PC-9 (cell line): ENCODE measurements at regions not wholly inside any gene's neighbourhood (a gene's known extent, or its start where the extent isn't known, plus 50 kb on each side); places are given as distances from the start of the nearest gene placed in this dataset.
"Not testable (repeated sequence)": the region's sequence is repeated elsewhere in the genome, so short reads cannot be mapped to it uniquely, and the experiment has no call there.

Experiments used
- BruUV-seq: library from RNA; stranded (reverse); fragments of 400-500 nt; replicated peaks from 2 replicates; lab custom pipeline; 2021; lab: Mats Ljungman, UMichigan
- CTCF ChIA-PET: fragments of 300-600 bp; sonication (Branson Sonifier 250); formaldehyde crosslinking; loops from one replicate; lab custom pipeline; 2022; ENCODE audit warnings: antibody characterized with exemption; lab: Charles Lee
- POLR2A ChIA-PET: fragments of 300-600 bp; sonication (Branson Sonifier 250); formaldehyde crosslinking; loops from one replicate; lab custom pipeline; 2022; ENCODE audit warnings: antibody characterized with exemption; ENCODE audit not compliant: unreplicated experiment; lab: Charles Lee
- DNase-seq, 2 experiments: peaks; one replicate each; pipeline versions ENCODE4 v3.0.0 to v3.0.0-alpha.2; 2015 to 2022; ENCODE audit warnings: mixed read lengths in 1 of 2
- H2AFZ ChIP-seq: fragments of 200-600 bp; sonication (generic); 2 replicates; pipeline ENCODE4 v1.8.1; 2017; ENCODE audit warnings: antibody characterized with exemption
- H3F3A ChIP-seq: fragments of 200-600 bp; sonication (generic); 2 replicates; pipeline ENCODE4 v1.8.1; 2017; ENCODE audit warnings: antibody characterized with exemption, mild to moderate bottlenecking, low read depth; ENCODE audit not compliant: insufficient read depth
- H3K27ac ChIP-seq: fragments of 200-600 bp; sonication (generic); 2 replicates; pipeline ENCODE4 v1.6.1; 2016; ENCODE audit warnings: mixed run types
- H3K27me3 ChIP-seq: fragments of 200-600 bp; sonication (generic); 2 replicates; pipeline ENCODE4 v1.6.1; 2016; ENCODE audit warnings: low read depth, mixed run types; ENCODE audit not compliant: insufficient read depth
- H3K36me3 ChIP-seq: fragments of 200-600 bp; sonication (generic); 2 replicates; pipeline ENCODE4 v1.6.1; 2016; ENCODE audit warnings: low read depth, mixed run types
- H3K4me1 ChIP-seq: fragments of 200-600 bp; sonication (generic); replicated peaks from 2 replicates; pipeline ENCODE4 v1.6.1; 2016; ENCODE audit warnings: mixed run types; ENCODE audit not compliant: insufficient read depth
- H3K4me2 ChIP-seq: fragments of 200-600 bp; sonication (generic); 2 replicates; pipeline ENCODE4 v1.6.1; 2017; ENCODE audit warnings: mixed run types
- H3K4me3 ChIP-seq: fragments of 200-600 bp; sonication (generic); 2 replicates; pipeline ENCODE4 v1.6.1; 2016; ENCODE audit warnings: mixed run types
- H3K79me2 ChIP-seq: fragments of 200-600 bp; sonication (generic); 2 replicates; pipeline ENCODE4 v1.6.1; 2017; ENCODE audit warnings: low read depth, mixed run types
- H3K9me2 ChIP-seq: fragments of 200-600 bp; sonication (generic); 2 replicates; pipeline ENCODE4 v1.8.1; 2017; ENCODE audit warnings: mild to moderate bottlenecking; ENCODE audit not compliant: insufficient read depth
- H3K9me3 ChIP-seq: fragments of 200-600 bp; sonication (generic); 2 replicates; pipeline ENCODE4 v1.8.1; 2016; ENCODE audit warnings: low read depth; ENCODE audit not compliant: insufficient read depth
- H4K20me1 ChIP-seq: fragments of 200-600 bp; sonication (generic); 2 replicates; pipeline ENCODE4 v1.8.1; 2017; ENCODE audit not compliant: insufficient read depth
- intact Hi-C: fragments of 100-400 bp; cut with micrococcal nuclease; formaldehyde crosslinking; loops from one replicate; pipeline ENCODE4 v1.10.0; 2022; ENCODE audit not compliant: unreplicated experiment
- TF ChIP-seq, protein P1 (sequence below): fragments of 200-600 bp; sonication (generic); conservative IDR thresholded peaks from 2 replicates; pipeline ENCODE4 v1.6.1; 2017; ENCODE audit warnings: mixed run types, antibody characterized with exemption, mild to moderate bottlenecking, moderate library complexity

GRCh38 chr9:63912451-63912850, 1372.6 kb downstream of the FOXD4L5 start:
- BruUV-seq, H3K27ac ChIP-seq, H3K9me2 ChIP-seq, H3K36me3 ChIP-seq, DNase-seq, H2AFZ ChIP-seq, POLR2A ChIA-PET, H3K9me3 ChIP-seq, H3K79me2 ChIP-seq, CTCF ChIA-PET, H4K20me1 ChIP-seq, intact Hi-C loops, H3K4me1 ChIP-seq, H3K4me2 ChIP-seq, H3K4me3 ChIP-seq, H3F3A ChIP-seq: not testable (repeated sequence)
- H3K27me3 ChIP-seq = peaks cover 28% of the 10 kb centered on the region

DNA sequence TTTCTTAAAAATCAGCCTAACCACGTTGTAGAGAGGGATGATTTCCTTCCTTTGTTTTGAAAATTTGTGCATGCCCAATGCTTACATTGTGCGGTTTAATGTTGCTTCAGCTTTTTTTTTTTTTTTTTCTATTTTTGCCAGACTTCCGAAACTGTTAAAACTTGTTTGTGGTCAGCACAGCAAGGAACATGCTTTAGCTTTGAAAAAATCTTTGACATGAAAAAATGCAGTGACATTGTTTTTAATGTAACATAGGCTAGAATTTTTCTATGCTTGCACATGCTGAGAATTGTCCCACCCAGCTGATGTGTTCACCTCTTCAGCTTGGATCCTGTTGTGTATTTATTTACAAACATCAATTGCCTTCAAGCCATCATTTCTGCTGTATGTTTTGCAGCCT, 1375.9 kb downstream of the FOXD4L5 start:
- H3K9me2 ChIP-seq, intact Hi-C loops, H3K4me2 ChIP-seq, H2AFZ ChIP-seq, CTCF ChIA-PET, H3F3A ChIP-seq, H3K27ac ChIP-seq, H3K9me3 ChIP-seq, H3K79me2 ChIP-seq, POLR2A ChIA-PET, H4K20me1 ChIP-seq, H3K4me3 ChIP-seq, H3K36me3 ChIP-seq, BruUV-seq, DNase-seq, H3K4me1 ChIP-seq: not testable (repeated sequence)
- H3K27me3 ChIP-seq = peaks cover 14% of the 10 kb centered on the region; the same call in 1 of the 2 replicates

DNA sequence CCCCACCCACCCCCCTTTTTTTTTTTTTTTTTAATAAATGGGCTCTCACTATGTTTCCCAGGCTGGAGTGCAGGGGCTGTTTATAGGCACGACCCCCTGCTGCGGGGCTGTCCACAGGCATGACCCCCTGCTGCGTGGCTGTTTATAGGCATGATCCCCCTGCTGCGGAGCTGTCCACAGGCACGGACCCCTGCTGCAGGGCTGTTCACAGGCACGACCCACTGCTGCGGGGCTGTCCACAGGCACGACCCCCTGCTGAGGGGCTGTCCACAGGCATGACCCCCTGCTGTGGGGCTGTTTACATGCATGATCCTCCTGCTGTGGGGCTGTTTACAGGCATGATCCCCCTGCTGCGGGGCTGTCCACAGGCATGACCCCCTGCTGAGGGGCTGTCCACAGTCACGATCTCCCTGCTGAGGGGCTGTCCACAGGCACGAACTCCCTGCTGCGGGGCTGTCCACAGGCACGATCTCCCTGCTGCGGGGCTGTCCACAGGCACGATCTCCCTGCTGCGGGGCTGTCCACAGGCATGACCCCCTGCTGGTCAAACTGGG, 1385.3 kb downstream of the FOXD4L5 start:
- H3K27ac ChIP-seq, DNase-seq, H3K4me1 ChIP-seq, intact Hi-C loops, H3K27me3 ChIP-seq, POLR2A ChIA-PET, BruUV-seq, H2AFZ ChIP-seq, H3K36me3 ChIP-seq, CTCF ChIA-PET, H4K20me1 ChIP-seq, H3F3A ChIP-seq, H3K9me3 ChIP-seq, H3K9me2 ChIP-seq, H3K79me2 ChIP-seq, H3K4me3 ChIP-seq, H3K4me2 ChIP-seq: not testable (repeated sequence)

DNA sequence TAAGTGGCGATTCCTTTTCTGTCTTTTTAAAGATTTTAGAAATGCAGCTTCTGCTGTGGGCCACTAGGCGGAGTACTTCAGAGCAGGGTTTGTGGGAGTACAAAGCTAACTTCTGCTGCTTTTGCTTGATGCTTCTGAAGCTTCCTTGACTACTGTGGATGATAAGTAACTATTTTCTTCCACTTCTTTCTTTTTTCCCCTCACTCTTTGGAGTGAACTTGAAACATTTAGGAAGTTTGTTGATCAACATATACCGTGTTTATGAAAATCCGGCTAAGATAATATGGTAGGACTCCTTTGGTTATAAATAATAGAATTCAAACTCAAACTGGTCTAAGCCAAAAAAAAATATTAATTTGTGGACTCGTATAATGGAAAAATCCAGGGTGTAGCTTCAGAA, 1403.6 kb downstream of the FOXD4L5 start:
- DNase-seq, H3K36me3 ChIP-seq, H3K9me2 ChIP-seq, POLR2A ChIA-PET, H3K4me1 ChIP-seq, CTCF ChIA-PET, H3K4me2 ChIP-seq, H3K4me3 ChIP-seq, H3F3A ChIP-seq, intact Hi-C loops, H3K27me3 ChIP-seq, H3K27ac ChIP-seq, H4K20me1 ChIP-seq, BruUV-seq, H3K9me3 ChIP-seq, H2AFZ ChIP-seq, H3K79me2 ChIP-seq: not testable (repeated sequence)
- TF ChIP-seq, protein P1, sequence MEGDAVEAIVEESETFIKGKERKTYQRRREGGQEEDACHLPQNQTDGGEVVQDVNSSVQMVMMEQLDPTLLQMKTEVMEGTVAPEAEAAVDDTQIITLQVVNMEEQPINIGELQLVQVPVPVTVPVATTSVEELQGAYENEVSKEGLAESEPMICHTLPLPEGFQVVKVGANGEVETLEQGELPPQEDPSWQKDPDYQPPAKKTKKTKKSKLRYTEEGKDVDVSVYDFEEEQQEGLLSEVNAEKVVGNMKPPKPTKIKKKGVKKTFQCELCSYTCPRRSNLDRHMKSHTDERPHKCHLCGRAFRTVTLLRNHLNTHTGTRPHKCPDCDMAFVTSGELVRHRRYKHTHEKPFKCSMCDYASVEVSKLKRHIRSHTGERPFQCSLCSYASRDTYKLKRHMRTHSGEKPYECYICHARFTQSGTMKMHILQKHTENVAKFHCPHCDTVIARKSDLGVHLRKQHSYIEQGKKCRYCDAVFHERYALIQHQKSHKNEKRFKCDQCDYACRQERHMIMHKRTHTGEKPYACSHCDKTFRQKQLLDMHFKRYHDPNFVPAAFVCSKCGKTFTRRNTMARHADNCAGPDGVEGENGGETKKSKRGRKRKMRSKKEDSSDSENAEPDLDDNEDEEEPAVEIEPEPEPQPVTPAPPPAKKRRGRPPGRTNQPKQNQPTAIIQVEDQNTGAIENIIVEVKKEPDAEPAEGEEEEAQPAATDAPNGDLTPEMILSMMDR = peak; percentile 61

DNA sequence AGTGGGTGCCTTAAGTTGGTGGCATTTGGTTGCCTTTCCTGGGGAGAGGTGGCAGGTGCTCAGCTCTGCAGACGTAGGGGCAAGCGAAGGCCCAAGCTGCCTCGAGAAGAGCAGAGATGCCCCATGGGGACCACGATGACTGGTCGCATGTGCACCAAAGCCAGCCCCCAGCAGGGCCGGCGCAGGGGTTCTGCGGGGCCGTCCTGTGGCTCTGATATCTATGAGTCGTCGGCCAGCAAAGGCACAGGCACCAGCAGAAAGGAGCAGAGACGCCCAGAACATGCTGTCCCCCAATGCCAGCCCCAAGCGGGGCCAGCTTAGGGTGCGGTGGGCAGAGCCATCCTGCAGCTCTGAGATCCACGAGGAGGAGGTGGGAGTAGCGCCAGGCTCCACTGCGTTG, 1408.6 kb downstream of the FOXD4L5 start:
- POLR2A ChIA-PET, H2AFZ ChIP-seq, H3K9me2 ChIP-seq, intact Hi-C loops, H3K79me2 ChIP-seq, H3K4me2 ChIP-seq, BruUV-seq, H3K27ac ChIP-seq, H3F3A ChIP-seq, H3K36me3 ChIP-seq, H3K4me3 ChIP-seq, H3K4me1 ChIP-seq, DNase-seq, H4K20me1 ChIP-seq, CTCF ChIA-PET, H3K27me3 ChIP-seq, H3K9me3 ChIP-seq: not testable (repeated sequence)
